ENCODE measurements at regions not wholly inside any gene's neighbourhood (a gene's known extent, or its start where the extent isn't known, plus 50 kb on each side); places are given as distances from the start of the nearest gene placed in this dataset.

DNA sequence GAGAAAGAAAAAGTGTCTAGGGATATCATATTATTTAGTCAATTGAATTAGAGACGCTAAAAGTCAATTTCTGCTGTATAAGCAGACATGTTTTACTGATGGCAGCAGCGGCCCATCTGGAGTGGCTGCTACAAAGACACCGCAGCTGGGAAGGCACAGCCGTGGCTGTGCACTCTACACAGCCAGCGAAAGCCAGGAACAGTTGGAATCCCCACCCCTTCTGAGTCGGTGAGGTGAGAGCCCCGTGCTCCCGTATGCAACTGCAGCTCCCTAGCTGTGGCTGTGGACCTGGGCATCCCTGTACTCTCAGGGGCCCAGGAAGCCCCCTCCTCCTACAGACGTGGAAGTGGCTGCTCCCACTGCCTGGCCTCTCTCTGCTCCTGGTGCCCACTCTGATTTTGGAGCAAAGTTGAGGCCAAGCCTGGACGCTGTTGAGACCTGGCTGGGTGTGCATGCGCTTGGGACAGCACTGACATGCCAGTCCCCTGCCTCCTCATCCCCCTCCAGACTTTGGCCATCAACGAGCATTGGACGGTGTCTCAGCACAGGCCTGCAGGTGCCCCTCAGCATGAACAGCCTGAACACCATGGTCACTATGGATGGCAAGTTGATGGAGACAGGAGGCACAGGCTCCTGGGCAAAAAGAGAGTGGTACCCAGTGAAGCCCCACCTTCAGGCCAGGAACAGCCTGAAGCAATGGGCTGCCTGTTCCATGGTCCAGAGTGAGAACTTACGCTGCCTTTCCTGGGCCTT lies 944.0 kb upstream of the MIR17HG start:
- TF ChIP-seq, protein P1, sequence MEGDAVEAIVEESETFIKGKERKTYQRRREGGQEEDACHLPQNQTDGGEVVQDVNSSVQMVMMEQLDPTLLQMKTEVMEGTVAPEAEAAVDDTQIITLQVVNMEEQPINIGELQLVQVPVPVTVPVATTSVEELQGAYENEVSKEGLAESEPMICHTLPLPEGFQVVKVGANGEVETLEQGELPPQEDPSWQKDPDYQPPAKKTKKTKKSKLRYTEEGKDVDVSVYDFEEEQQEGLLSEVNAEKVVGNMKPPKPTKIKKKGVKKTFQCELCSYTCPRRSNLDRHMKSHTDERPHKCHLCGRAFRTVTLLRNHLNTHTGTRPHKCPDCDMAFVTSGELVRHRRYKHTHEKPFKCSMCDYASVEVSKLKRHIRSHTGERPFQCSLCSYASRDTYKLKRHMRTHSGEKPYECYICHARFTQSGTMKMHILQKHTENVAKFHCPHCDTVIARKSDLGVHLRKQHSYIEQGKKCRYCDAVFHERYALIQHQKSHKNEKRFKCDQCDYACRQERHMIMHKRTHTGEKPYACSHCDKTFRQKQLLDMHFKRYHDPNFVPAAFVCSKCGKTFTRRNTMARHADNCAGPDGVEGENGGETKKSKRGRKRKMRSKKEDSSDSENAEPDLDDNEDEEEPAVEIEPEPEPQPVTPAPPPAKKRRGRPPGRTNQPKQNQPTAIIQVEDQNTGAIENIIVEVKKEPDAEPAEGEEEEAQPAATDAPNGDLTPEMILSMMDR (IDR thresholded peaks at IDR 0.05), result no peak
- no peak for TF ChIP-seq POLR2AphosphoS5 (IDR thresholded peaks at IDR 0.05)

All from prostate gland (tissue), 2 donors.